HG03280 (cell line): ENCODE measurements at regions not wholly inside any gene's neighbourhood (a gene's known extent, or its start where the extent isn't known, plus 50 kb on each side); places are given as distances from the start of the nearest gene placed in this dataset.

Experiments used
- ATAC-seq: cut with Tn5 transposase; IDR thresholded peaks from one replicate; pipeline ENCODE4 v1.9.1; 2021; ENCODE audit warnings: mild to moderate bottlenecking, moderate library complexity; ENCODE audit not compliant: unreplicated experiment

- ATAC-seq: no peak
Observed at GRCh38 chr5:124997186-124997893, 250.9 kb upstream of the ZNF608 start.

- ATAC-seq: no peak
Observed at GRCh38 chr5:124998520-124998919, 252.1 kb upstream of the ZNF608 start.

- ATAC-seq: no peak
Observed at GRCh38 chr5:125002727-125003598, 256.5 kb upstream of the ZNF608 start.

- no peak for ATAC-seq
Observed at GRCh38 chr5:125004009-125004408, 257.6 kb upstream of the ZNF608 start.

- peak; percentile 62 for ATAC-seq
Observed at GRCh38 chr5:125005266-125005665, 258.8 kb upstream of the ZNF608 start.

GRCh38 chr5:125006011-125006685 is 259.7 kb upstream of the ZNF608 start:
- peak; percentile 56 for ATAC-seq

GRCh38 chr5:125010356-125010755 is 263.9 kb upstream of the ZNF608 start:
- no peak for ATAC-seq

- peak; percentile 53 for ATAC-seq
Observed at GRCh38 chr5:125011014-125011413, 264.6 kb upstream of the ZNF608 start.

- peak; percentile 19 for ATAC-seq
Observed at GRCh38 chr5:125011419-125011818, 265.0 kb upstream of the ZNF608 start.

- no peak for ATAC-seq
Observed at GRCh38 chr5:125011947-125012346, 265.5 kb upstream of the ZNF608 start.

- ATAC-seq: no peak
Observed at GRCh38 chr5:125012727-125013451, 266.4 kb upstream of the ZNF608 start.

GRCh38 chr5:125014202-125014601 is 267.8 kb upstream of the ZNF608 start:
- ATAC-seq: no peak

- no peak for ATAC-seq
Observed at GRCh38 chr5:125017796-125018195, 271.4 kb upstream of the ZNF608 start.

- no peak for ATAC-seq
Observed at GRCh38 chr5:125023673-125024072, 277.2 kb upstream of the ZNF608 start.

- no peak for ATAC-seq
Observed at GRCh38 chr5:125026867-125027731, 280.7 kb upstream of the ZNF608 start.

GRCh38 chr5:125032286-125032685 is 285.8 kb upstream of the ZNF608 start:
- no peak for ATAC-seq

- ATAC-seq: no peak
Observed at GRCh38 chr5:125033602-125034001, 287.2 kb upstream of the ZNF608 start.

- no peak for ATAC-seq
Observed at GRCh38 chr5:125034331-125034730, 287.9 kb upstream of the ZNF608 start.

- no peak for ATAC-seq
Observed at GRCh38 chr5:125036494-125036893, 290.1 kb upstream of the ZNF608 start.

GRCh38 chr5:125037020-125037419 is 290.6 kb upstream of the ZNF608 start:
- ATAC-seq: no peak
